Loucy (cell line): ENCODE measurements at regions not wholly inside any gene's neighbourhood (a gene's known extent, or its start where the extent isn't known, plus 50 kb on each side); places are given as distances from the start of the nearest gene placed in this dataset.

Experiments used
- H2AFZ ChIP-seq: fragments of 200-600 bp; sonication (generic); 2 replicates; pipeline ENCODE4 v1.6.0; 2016; ENCODE audit warnings: antibody characterized with exemption, mild to moderate bottlenecking, low read length, moderate library complexity
- H3F3A ChIP-seq: fragments of 200-600 bp; 2 replicates; pipeline ENCODE4 v1.6.0; 2016; ENCODE audit warnings: antibody characterized with exemption, low read depth, mild to moderate bottlenecking
- H3K27me3 ChIP-seq: fragments of 200-600 bp; sonication (generic); 2 replicates; pipeline ENCODE4 v1.6.1; 2014; ENCODE audit warnings: low read length, mild to moderate bottlenecking; ENCODE audit not compliant: insufficient read depth, poor library complexity, severe bottlenecking
- H3K36me3 ChIP-seq: fragments of 200-600 bp; sonication (generic); 2 replicates; pipeline ENCODE4 v1.6.1; 2016; ENCODE audit warnings: low read length; ENCODE audit not compliant: insufficient read depth
- H3K4me1 ChIP-seq: fragments of 200-600 bp; sonication (generic); 2 replicates; pipeline ENCODE4 v1.5.1; 2014; ENCODE audit warnings: low read length, mild to moderate bottlenecking; ENCODE audit not compliant: insufficient read depth, poor library complexity, severe bottlenecking
- H3K4me2 ChIP-seq: fragments of 200-600 bp; sonication (generic); 2 replicates; pipeline ENCODE4 v1.6.0; 2014; ENCODE audit warnings: antibody characterized with exemption, low read length, low read depth, mild to moderate bottlenecking; ENCODE audit not compliant: poor library complexity, severe bottlenecking
- H3K4me3 ChIP-seq: fragments of 200-600 bp; sonication (generic); 2 replicates; pipeline ENCODE4 v1.5.1; 2014; ENCODE audit warnings: low read length, mild to moderate bottlenecking, mixed read lengths; ENCODE audit not compliant: poor library complexity, severe bottlenecking
- H3K79me2 ChIP-seq: fragments of 200-600 bp; sonication (generic); 2 replicates; pipeline ENCODE4 v1.6.1; 2014; ENCODE audit warnings: low read length; ENCODE audit not compliant: insufficient read depth
- H3K9ac ChIP-seq: fragments of 200-600 bp; sonication (generic); 2 replicates; pipeline ENCODE4 v1.6.0; 2014; ENCODE audit warnings: mild to moderate bottlenecking, low read depth, low read length, moderate library complexity; ENCODE audit not compliant: poor library complexity, severe bottlenecking
- H3K9me2 ChIP-seq: fragments of 200-600 bp; sonication (generic); replicated peaks from 2 replicates; pipeline ENCODE4 v1.6.1; 2016; ENCODE audit warnings: low read depth, low read length, mixed read lengths
- H3K9me3 ChIP-seq: fragments of 200-600 bp; sonication (generic); 2 replicates; pipeline ENCODE4 v1.6.1; 2014; ENCODE audit warnings: mild to moderate bottlenecking, antibody characterized with exemption, low read length, low read depth; ENCODE audit not compliant: insufficient read depth
- H4K20me1 ChIP-seq: fragments of 200-600 bp; sonication (generic); 2 replicates; pipeline ENCODE4 v1.6.0; 2014; ENCODE audit warnings: antibody characterized with exemption, low read length, mild to moderate bottlenecking; ENCODE audit not compliant: insufficient read depth, poor library complexity, severe bottlenecking
- EZH2phosphoT487 ChIP-seq: fragments of 200-600 bp; IDR thresholded peaks from 2 replicates; pipeline ENCODE4 v1.6.1; 2018; ENCODE audit warnings: antibody characterized with exemption, mild to moderate bottlenecking, moderate library complexity, borderline replicate concordance
- TF ChIP-seq, protein P1 (sequence below): fragments of 200-600 bp; sonication (generic); conservative IDR thresholded peaks from 2 replicates; pipeline ENCODE4 v1.5.1; 2014; ENCODE audit warnings: mild to moderate bottlenecking, antibody characterized with exemption, low read length

DNA sequence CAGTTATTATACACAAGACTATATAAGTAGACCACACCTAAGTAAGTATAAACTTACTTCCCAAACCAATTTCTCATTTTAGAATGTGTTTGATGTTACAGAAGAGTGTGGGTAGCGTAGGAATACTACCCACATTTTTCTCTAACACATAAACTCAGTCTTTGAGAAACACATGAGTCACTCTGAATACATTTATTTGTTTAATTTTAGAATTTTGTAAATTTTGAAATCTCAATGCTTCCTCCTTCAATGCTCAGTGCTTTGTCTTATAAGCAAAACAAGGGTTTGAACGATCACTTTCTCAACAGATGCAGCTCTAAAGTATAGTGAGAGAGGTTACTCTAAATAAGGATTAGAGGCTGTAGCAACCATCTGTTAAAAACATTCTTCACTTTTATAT lies 700.8 kb downstream of the SI start:
- Histone ChIP-seq H3K36me3 (no peaks in the 10 kb centered on the region), H3K4me3 (no peak overlapping the region), H3K9me2 (no peaks in the 10 kb centered on the region), H3K9ac (no peak overlapping the region), H3K79me2 (no peaks in the 10 kb centered on the region), H4K20me1 (no peaks in the 10 kb centered on the region), H3K4me1 (no peaks in the 10 kb centered on the region), H3F3A (no peaks in the 10 kb centered on the region), H2AFZ (no peak overlapping the region), H3K27me3 (no peaks in the 10 kb centered on the region), H3K4me2 (no peak overlapping the region), H3K9me3 (no peaks in the 10 kb centered on the region)
- TF ChIP-seq, protein P1, sequence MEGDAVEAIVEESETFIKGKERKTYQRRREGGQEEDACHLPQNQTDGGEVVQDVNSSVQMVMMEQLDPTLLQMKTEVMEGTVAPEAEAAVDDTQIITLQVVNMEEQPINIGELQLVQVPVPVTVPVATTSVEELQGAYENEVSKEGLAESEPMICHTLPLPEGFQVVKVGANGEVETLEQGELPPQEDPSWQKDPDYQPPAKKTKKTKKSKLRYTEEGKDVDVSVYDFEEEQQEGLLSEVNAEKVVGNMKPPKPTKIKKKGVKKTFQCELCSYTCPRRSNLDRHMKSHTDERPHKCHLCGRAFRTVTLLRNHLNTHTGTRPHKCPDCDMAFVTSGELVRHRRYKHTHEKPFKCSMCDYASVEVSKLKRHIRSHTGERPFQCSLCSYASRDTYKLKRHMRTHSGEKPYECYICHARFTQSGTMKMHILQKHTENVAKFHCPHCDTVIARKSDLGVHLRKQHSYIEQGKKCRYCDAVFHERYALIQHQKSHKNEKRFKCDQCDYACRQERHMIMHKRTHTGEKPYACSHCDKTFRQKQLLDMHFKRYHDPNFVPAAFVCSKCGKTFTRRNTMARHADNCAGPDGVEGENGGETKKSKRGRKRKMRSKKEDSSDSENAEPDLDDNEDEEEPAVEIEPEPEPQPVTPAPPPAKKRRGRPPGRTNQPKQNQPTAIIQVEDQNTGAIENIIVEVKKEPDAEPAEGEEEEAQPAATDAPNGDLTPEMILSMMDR: no peak
- no peak for TF ChIP-seq EZH2phosphoT487

DNA sequence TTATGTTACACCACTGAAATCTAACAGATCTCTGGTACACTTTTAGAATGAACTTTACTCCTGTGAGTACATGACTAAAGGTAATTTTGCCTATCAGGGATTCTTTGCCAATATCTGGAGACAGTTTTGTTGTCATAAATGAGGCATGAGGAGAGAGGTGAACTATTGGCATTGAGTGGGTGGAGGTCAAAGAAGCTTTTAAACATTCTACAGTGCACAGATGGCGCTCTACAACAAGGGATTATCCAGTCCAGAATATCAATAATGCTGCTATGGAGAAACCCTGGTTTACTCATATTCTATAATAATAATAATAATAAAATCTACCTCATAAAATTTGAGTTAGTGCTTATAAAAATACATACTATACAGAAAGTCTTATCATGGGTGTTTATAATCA lies 702.3 kb downstream of the SI start:
- TF ChIP-seq EZH2phosphoT487: no peak
- TF ChIP-seq, protein P1: no peak
- Histone ChIP-seq H3K4me2 (no peak overlapping the region), H3K9me3 (no peaks in the 10 kb centered on the region), H3K4me1 (no peaks in the 10 kb centered on the region), H3K79me2 (no peaks in the 10 kb centered on the region), H3K4me3 (no peak overlapping the region), H3K9me2 (no peaks in the 10 kb centered on the region), H3K9ac (no peak overlapping the region), H3K36me3 (no peaks in the 10 kb centered on the region), H2AFZ (no peak overlapping the region), H3K27me3 (no peaks in the 10 kb centered on the region), H3F3A (no peaks in the 10 kb centered on the region), H4K20me1 (no peaks in the 10 kb centered on the region)

DNA sequence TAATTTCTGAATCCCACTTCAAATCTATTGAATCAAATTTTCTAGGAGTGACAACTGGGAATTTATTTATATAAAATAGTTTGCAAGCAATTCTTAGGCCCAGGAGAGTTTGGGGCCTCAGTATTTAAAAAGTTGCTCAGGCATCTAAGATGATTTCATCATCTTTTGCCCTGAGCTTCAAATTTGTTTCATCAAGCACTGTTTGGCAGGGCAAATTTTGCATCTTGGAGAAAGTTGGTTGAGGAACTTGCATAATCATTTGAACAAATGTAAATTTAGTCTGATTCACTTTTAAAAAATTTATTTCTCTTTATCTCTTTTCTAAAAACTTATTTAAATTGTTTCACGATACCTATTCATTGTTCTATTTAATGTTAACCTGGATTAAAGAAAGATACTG lies 702.8 kb downstream of the SI start:
- Histone ChIP-seq H3K4me2 (no peak overlapping the region), H3K79me2 (no peaks in the 10 kb centered on the region), H3K9ac (no peak overlapping the region), H3K9me2 (no peaks in the 10 kb centered on the region), H3K9me3 (no peaks in the 10 kb centered on the region), H4K20me1 (no peaks in the 10 kb centered on the region), H2AFZ (no peak overlapping the region), H3K27me3 (no peaks in the 10 kb centered on the region), H3K4me3 (no peak overlapping the region), H3K4me1 (no peaks in the 10 kb centered on the region), H3K36me3 (no peaks in the 10 kb centered on the region), H3F3A (no peaks in the 10 kb centered on the region)
- TF ChIP-seq EZH2phosphoT487: no peak

DNA sequence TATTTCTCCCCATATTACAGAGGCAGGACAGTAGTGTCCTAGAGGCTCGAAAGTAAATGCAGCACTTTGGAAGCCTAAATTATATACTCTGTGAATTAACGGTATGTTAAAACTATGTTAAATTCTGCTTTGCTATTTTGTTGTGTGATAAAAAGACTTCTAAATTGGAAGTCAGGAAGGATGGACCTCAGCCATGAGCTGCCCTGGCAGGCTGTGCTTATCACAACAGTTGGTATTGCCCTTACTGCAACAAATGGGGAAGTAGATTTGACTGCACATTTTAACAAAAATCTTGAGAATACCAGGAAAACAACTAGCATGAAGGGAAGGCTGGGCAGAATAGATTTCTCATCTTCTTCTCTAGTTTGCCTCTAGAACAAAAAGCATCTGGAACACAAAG lies 706.6 kb downstream of the SI start:
- no peaks in the 10 kb centered on the region for H3K4me1 ChIP-seq
- H3K9me2 ChIP-seq: no peaks in the 10 kb centered on the region
- no peak overlapping the region for H2AFZ ChIP-seq
- no peaks in the 10 kb centered on the region for H3F3A ChIP-seq
- H3K79me2 ChIP-seq: no peaks in the 10 kb centered on the region
- no peak overlapping the region for H3K9ac ChIP-seq
- no peak overlapping the region for H3K4me3 ChIP-seq
- H3K9me3 ChIP-seq: no peaks in the 10 kb centered on the region
- no peak for TF ChIP-seq EZH2phosphoT487
- TF ChIP-seq, protein P1: no peak
- no peaks in the 10 kb centered on the region for H4K20me1 ChIP-seq
- H3K36me3 ChIP-seq: no peaks in the 10 kb centered on the region
- H3K4me2 ChIP-seq: no peak overlapping the region
- H3K27me3 ChIP-seq: no peaks in the 10 kb centered on the region
